Stomach (tissue), 8 donors: ENCODE measurements at regions not wholly inside any gene's neighbourhood (a gene's known extent, or its start where the extent isn't known, plus 50 kb on each side); places are given as distances from the start of the nearest gene placed in this dataset.

Experiments used
- DNase-seq, 2 donors: peaks; one replicate each; pipeline versions ENCODE4 v3.0.0 to v3.0.0-alpha.2; 2013 to 2019
- H3K27ac ChIP-seq, 5 donors: fragments of 200-600 bp in 4 of 5; sonication (generic) in 4 of 5; one replicate each; pipeline ENCODE4 v1.5.1; 2013 to 2019; ENCODE audit warnings: mild to moderate bottlenecking in 1 of 5, moderate library complexity in 1 of 5
- H3K27me3 ChIP-seq, 3 donors: fragments of 200-600 bp; sonication (generic); one replicate each; pipeline ENCODE4 v1.5.1; 2017 to 2019; ENCODE audit warnings: mixed run types in 1 of 3
- H3K36me3 ChIP-seq, 4 donors: fragments of 200-600 bp; sonication (generic); 1 replicate in 3 of 4; 2 replicates in 1 of 4; pipeline ENCODE4 v1.5.1; 2016 to 2019
- H3K4me1 ChIP-seq, 4 donors: fragments of 200-600 bp; sonication (generic); one replicate each; pipeline ENCODE4 v1.5.1; 2016 to 2019
- H3K4me3 ChIP-seq, 4 donors: fragments of 200-600 bp; sonication (generic) in 3 of 4; one replicate each; pipeline ENCODE4 v1.5.1; 2016 to 2019; ENCODE audit warnings: mild to moderate bottlenecking in 1 of 4
- H3K9me3 ChIP-seq, 4 donors: fragments of 200-600 bp; sonication (generic); one replicate each; pipeline ENCODE4 v1.5.1; 2016 to 2019
- CTCF ChIP-seq, 7 experiments: fragments of 450-650 bp in 4 of 7; fragments of 200-600 bp in 3 of 7; sonication (generic) in 3 of 7; IDR thresholded peaks; one replicate each; pipeline ENCODE4 v1.5.1; 2016 to 2019; ENCODE audit warnings: antibody characterized with exemption in 7 of 7, control low read depth in 2 of 7, mild to moderate bottlenecking in 1 of 7
- EP300 ChIP-seq: sonication (generic); formaldehyde crosslinking; IDR thresholded peaks from one replicate; pipeline ENCODE4 v1.6.1; 2017; ENCODE audit warnings: antibody characterized with exemption
- POLR2A ChIP-seq, 4 donors: fragments of 450-650 bp; IDR thresholded peaks; one replicate each; pipeline ENCODE4 v1.6.1; 2016; ENCODE audit warnings: antibody characterized with exemption in 4 of 4, control low read depth in 2 of 4, mild to moderate bottlenecking in 1 of 4, moderate library complexity in 1 of 4
- POLR2AphosphoS5 ChIP-seq, 3 donors: sonication (generic); formaldehyde crosslinking; IDR thresholded peaks; one replicate each; pipeline ENCODE4 v1.6.1; 2016; ENCODE audit warnings: antibody characterized with exemption in 3 of 3
- WGBS, 5 donors: extraction: QIAGEN DNeasy Blood & Tissue Kit in 3 of 5; methylation state at CpG; one replicate each; pipeline versions ENCODE4 v1.1.5 to v1.1.7; 2013 to 2018; 5-methylcytosine and 5-hydroxymethylcytosine counted together
- intact Hi-C: fragments of 100-400 bp; cut with DNase I; formaldehyde crosslinking; loops from one replicate; pipeline ENCODE4 v1.15.1; 2023; ENCODE audit warnings: low total_unique reads
- donor health status: healthy with polysubstance abuse.
- donor health status: Bipolar disorder and iron deficiency.
- donor health status: healthy.

GRCh38 chr6:47117314-47117713, 75.2 kb upstream of the ADGRF1 start:
- TF ChIP-seq EP300 (no peak), CTCF (IDR thresholded peaks at IDR 0.05) (no peak), POLR2AphosphoS5 (IDR thresholded peaks at IDR 0.05) (no peak), POLR2A (IDR thresholded peaks at IDR 0.05) (no peak)

GRCh38 chr6:47116606-47117005, 74.5 kb upstream of the ADGRF1 start:
- intact Hi-C loops: no loop called here
- 84 to 94% (median 90%) methylated on average over 6 of the region's 6 CpGs for WGBS, 5 donors
- Histone ChIP-seq H3K4me1 (peaks cover 0 to 9% (median 0%) of the 10 kb centered on the region in 4 donors), H3K27ac (no peak overlapping the region), H3K27me3 (no peaks in the 10 kb centered on the region), H3K9me3 (no peaks in the 10 kb centered on the region), H3K36me3 (no peaks in the 10 kb centered on the region), H3K4me3 (no peak overlapping the region)
- no peak for DNase-seq
- TF ChIP-seq POLR2AphosphoS5 (IDR thresholded peaks at IDR 0.05) (no peak), EP300 (no peak), POLR2A (IDR thresholded peaks at IDR 0.05) (no peak), CTCF (IDR thresholded peaks at IDR 0.05) (no peak)

More at GRCh38 chr6:47117314-47117713, 75.2 kb upstream of the ADGRF1 start:
- no peak overlapping the region for H3K4me3 ChIP-seq
- H3K36me3 ChIP-seq: no peaks in the 10 kb centered on the region
- intact Hi-C loops: no loop called here
- WGBS, 5 donors: 80 to 93% (median 86%) methylated on average over 5 of the region's 5 CpGs
- no peak overlapping the region for H3K27ac ChIP-seq
- H3K9me3 ChIP-seq: no peaks in the 10 kb centered on the region
- no peaks in the 10 kb centered on the region for H3K27me3 ChIP-seq
- no peak for DNase-seq
- peaks cover 0 to 2% (median 0%) of the 10 kb centered on the region in 4 donors for H3K4me1 ChIP-seq

- no peaks in the 10 kb centered on the region for H3K36me3 ChIP-seq
- H3K4me1 ChIP-seq: peaks cover 0 to 11% (median 0%) of the 10 kb centered on the region in 4 donors
- TF ChIP-seq CTCF (IDR thresholded peaks at IDR 0.05) (no peak), EP300 (no peak), POLR2A (IDR thresholded peaks at IDR 0.05) (no peak)
- no peak overlapping the region for H3K4me3 ChIP-seq
- DNase-seq: no peak
- intact Hi-C loops: no loop called here
- no peak overlapping the region for H3K27ac ChIP-seq
- H3K9me3 ChIP-seq: no peaks in the 10 kb centered on the region
- no peaks in the 10 kb centered on the region for H3K27me3 ChIP-seq
- 82 to 90% (median 87%) methylated on average over 2 of the region's 2 CpGs for WGBS, 5 donors
These were observed 74.0 kb upstream of the ADGRF1 start for GRCh38 chr6:47116086-47116485.

GRCh38 chr6:47114460-47114859, 72.3 kb upstream of the ADGRF1 start:
- intact Hi-C loops: no loop called here
- Histone ChIP-seq H3K27me3 (no peaks in the 10 kb centered on the region), H3K4me1 (peaks cover 0 to 11% (median 0%) of the 10 kb centered on the region in 4 donors), H3K9me3 (no peaks in the 10 kb centered on the region), H3K27ac (no peak overlapping the region), H3K36me3 (no peaks in the 10 kb centered on the region), H3K4me3 (no peak overlapping the region)
- no peak for DNase-seq
- 90 to 95% (median 93%) methylated on average over 4 of the region's 4 CpGs for WGBS, 5 donors
- TF ChIP-seq POLR2A (IDR thresholded peaks at IDR 0.05) (no peak), POLR2AphosphoS5 (IDR thresholded peaks at IDR 0.05) (no peak)

- Histone ChIP-seq H3K27me3 (no peaks in the 10 kb centered on the region), H3K9me3 (no peaks in the 10 kb centered on the region), H3K36me3 (no peaks in the 10 kb centered on the region), H3K27ac (no peak overlapping the region), H3K4me1 (peaks cover 0 to 12% (median 0%) of the 10 kb centered on the region in 4 donors), H3K4me3 (no peak overlapping the region)
- DNase-seq: no peak
- TF ChIP-seq POLR2A (IDR thresholded peaks at IDR 0.05): no peak
- no peak for TF ChIP-seq EP300
- no peak for TF ChIP-seq POLR2AphosphoS5 (IDR thresholded peaks at IDR 0.05)
- TF ChIP-seq CTCF (IDR thresholded peaks at IDR 0.05): no peak
- WGBS, 5 donors: 81 to 94% (median 88%) methylated on average over 1 of the region's 1 CpG
- intact Hi-C loops: no loop called here
These were observed 70.2 kb upstream of the ADGRF1 start for GRCh38 chr6:47112317-47112716.
